Cardiac fibroblast (primary cell): ENCODE measurements at regions not wholly inside any gene's neighbourhood (a gene's known extent, or its start where the extent isn't known, plus 50 kb on each side); places are given as distances from the start of the nearest gene placed in this dataset.
"Not testable (repeated sequence)": the region's sequence is repeated elsewhere in the genome, so short reads cannot be mapped to it uniquely, and the experiment has no call there.

Source experiments
- DNase-seq, 2 donors: peaks; one replicate each; pipeline versions ENCODE4 v3.0.0 to v3.0.0-alpha.2; 2010; ENCODE audit warnings: low read depth in 2 of 2
- H3K4me3 ChIP-seq, 2 donors: replicated peaks in 1 of 2; 1 replicate in 1 of 2; 2 replicates in 1 of 2; pipeline ENCODE4 v1.5.1; 2011; ENCODE audit warnings: low read depth in 2 of 2, low read length in 2 of 2, mild to moderate bottlenecking in 2 of 2, moderate library complexity in 1 of 2
- CTCF ChIP-seq: IDR thresholded peaks from one replicate; pipeline ENCODE4 v1.5.1; 2011; ENCODE audit warnings: low read depth, mild to moderate bottlenecking, low read length, inconsistent platforms

DNA sequence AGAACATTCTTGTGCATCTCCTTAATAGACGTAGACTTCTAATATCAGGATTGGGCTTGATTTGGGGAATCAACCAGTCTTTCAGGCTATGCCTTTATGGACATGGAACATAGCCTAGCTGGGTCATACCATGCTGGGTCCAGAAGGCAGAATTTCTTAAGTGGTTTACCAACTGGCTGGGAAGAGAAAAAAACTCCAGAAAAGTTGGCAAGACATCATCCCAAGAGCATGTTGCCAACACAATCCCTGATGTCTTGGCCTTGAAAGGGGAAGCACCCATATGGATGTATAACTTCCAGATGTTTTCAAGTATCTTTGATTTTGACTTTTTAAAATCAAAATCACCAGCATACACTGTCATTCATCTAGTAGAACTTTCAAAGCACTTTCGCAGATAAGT, 138.0 kb upstream of the FGF13 start:
- H3K4me3 ChIP-seq, result no peak overlapping the region
- TF ChIP-seq CTCF, result no peak
- DNase-seq, result no peak

DNA sequence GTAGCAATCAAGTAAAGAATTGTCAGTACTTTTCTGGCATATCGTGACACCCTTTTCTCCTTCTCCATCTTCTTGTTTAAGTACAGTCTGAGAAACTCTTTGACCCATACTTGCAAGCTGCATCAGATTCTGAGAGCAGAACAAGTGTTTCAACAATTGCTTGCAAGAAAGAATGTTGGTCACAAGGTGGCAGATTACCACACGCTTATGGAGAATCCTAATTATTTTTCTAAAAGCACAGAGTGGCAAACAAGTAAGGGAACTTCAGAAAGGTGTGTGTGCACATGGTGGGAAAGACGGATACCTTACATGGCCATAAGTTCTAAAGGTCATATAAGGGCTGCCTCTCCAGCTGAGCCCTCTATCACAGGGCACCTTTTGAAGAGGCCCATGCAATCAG, 136.4 kb upstream of the FGF13 start:
- no peak overlapping the region for H3K4me3 ChIP-seq
- DNase-seq, result peak in 1 of 2 donors; percentile 3
- no peak for TF ChIP-seq CTCF

- no peak for TF ChIP-seq CTCF
- H3K4me3 ChIP-seq, result no peak overlapping the region
- DNase-seq, result no peak
Measured at GRCh38 chrX:138845786-138846185, 134.3 kb upstream of the FGF13 start.

GRCh38 chrX:138807400-138807799, 95.9 kb upstream of the FGF13 start:
- not testable (repeated sequence) for DNase-seq, H3K4me3 ChIP-seq

DNA sequence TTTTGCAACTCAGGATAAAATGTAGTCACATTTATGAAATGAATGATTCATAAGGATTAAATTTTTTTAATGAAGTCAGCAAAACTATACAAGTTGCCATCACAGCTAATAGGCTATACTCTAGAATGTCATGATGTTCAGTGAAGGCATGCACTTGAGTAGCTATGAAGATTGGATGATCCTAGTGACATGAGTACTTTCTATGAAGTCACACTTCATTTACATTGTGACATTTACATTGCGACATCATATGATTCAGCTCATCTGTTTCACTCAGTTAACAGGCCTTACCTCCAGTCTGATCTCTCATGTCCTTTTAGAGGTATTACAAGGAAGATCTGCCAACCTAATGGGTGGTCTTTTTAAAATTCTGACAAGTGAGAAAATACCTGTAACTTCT, 82.7 kb upstream of the FGF13 start:
- no peak for DNase-seq
- TF ChIP-seq CTCF, result no peak
- no peak overlapping the region for H3K4me3 ChIP-seq

- TF ChIP-seq CTCF, result no peak
- no peak for DNase-seq
Measured at GRCh38 chrX:138791551-138791950, 80.0 kb upstream of the FGF13 start.

GRCh38 chrX:138788771-138789170, 77.3 kb upstream of the FGF13 start:
- no peak for DNase-seq
- no peak for TF ChIP-seq CTCF
- H3K4me3 ChIP-seq, result no peak overlapping the region

More at GRCh38 chrX:138791551-138791950, 80.0 kb upstream of the FGF13 start:
- H3K4me3 ChIP-seq, result no peak overlapping the region

DNA sequence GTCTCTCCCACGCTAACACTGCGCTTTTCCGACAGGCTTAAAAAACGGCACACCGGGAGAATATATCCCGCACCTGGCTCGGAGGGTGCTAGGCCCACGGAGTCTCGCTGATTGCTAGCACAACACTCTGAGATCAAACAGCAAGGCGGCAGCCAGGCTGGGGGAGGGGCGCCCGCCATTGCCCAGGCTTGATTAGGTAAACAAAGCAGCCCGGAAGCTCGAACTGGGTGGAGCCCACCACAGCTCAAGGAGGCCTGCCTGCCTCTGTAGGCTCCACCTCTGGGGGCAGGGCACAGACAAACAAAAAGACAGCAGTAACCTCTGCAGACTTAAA, 67.0 kb upstream of the FGF13 start:
- not testable (repeated sequence) for DNase-seq, H3K4me3 ChIP-seq

GRCh38 chrX:138777908-138778575, 66.5 kb upstream of the FGF13 start:
- not testable (repeated sequence) for DNase-seq, H3K4me3 ChIP-seq
